HG02571 (cell line): ENCODE measurements at regions not wholly inside any gene's neighbourhood (a gene's known extent, or its start where the extent isn't known, plus 50 kb on each side); places are given as distances from the start of the nearest gene placed in this dataset.
"Not testable (repeated sequence)": the region's sequence is repeated elsewhere in the genome, so short reads cannot be mapped to it uniquely, and the experiment has no call there.

Source experiments
- ATAC-seq: cut with Tn5 transposase; IDR thresholded peaks from one replicate; pipeline ENCODE4 v1.9.1; 2021; ENCODE audit warnings: mild to moderate bottlenecking, moderate library complexity; ENCODE audit not compliant: unreplicated experiment

DNA sequence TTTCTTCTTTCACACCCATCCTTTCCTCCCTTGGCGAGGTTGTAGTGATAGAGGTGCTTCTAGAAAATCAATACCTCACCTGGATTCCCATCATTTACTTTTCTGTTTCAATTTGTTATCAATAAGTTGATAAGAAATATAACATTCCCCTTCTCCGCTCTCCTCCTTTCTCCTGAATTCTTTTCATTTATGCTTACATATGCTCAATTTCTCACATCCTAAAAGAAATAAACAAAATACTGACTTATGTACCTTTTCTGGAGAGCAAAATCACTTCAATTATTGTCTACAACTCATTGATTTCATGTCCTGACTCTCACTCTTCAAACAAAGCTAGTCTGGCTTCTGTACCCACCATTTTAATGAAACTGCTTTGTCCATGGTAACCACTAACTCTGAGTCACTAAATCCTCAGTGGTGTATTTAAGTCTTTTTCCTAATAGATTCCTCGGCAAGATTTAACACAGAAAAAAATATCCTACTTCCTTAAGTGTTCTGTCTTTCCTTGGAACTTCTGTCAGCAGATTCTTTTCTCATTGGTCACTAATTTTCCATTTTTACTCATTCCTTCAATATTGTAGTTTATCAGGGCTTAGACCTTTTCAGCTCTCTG lies 289.6 kb downstream of the RFPL4B start:
- no peak for ATAC-seq

- no peak for ATAC-seq
Measured at GRCh38 chr6:112639391-112639831, 292.3 kb downstream of the RFPL4B start.

GRCh38 chr6:112640891-112641290 lies 293.8 kb downstream of the RFPL4B start:
- ATAC-seq: no peak

DNA sequence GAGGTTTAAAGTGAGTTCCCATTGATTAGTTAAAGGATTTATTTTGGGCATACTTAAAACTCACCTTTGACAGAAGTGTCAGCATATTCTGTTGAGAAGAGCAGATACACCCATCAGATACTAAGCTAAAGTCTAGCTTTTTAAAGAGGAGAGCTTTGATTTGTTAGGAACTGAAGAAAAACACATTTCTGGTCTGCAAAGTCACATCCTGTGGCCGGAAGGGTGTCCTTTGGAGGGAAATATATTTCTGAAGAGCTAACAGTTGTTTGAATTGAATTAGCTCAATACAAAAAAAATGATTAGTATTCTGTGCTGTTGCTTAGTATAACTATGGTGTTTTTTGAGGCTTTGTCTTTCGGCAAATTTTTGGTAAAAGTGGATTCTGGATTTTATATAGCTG lies 302.7 kb downstream of the RFPL4B start:
- no peak for ATAC-seq

GRCh38 chr6:112651239-112651638 lies 304.1 kb downstream of the RFPL4B start:
- no peak for ATAC-seq

DNA sequence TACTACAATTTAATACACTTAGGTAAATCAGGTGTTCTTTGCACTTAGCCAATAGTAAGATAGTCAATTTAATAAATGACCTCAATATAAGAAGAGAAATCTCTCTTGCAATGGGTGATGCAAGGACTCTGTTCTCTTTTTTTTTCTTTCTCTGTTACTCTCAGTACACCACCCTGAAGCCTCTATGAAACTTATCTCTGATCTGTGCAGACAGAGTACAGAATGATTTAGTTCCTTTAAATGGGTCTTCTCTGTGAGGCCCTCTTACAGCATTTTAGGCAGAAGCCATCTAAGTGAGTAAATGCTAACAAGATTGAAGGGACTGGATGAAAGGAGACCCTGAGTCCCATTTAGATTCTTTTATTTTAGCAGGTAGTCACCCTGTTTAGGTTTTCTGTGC lies 312.8 kb downstream of the RFPL4B start:
- ATAC-seq: no peak

- no peak for ATAC-seq
Measured at GRCh38 chr6:112660626-112661025, 313.5 kb downstream of the RFPL4B start.

- ATAC-seq: no peak
Measured at GRCh38 chr6:112663698-112664097, 316.6 kb downstream of the RFPL4B start.

GRCh38 chr6:112665114-112665513 lies 318.0 kb downstream of the RFPL4B start:
- ATAC-seq: no peak

- ATAC-seq: no peak
Measured at GRCh38 chr6:112665815-112666214, 318.7 kb downstream of the RFPL4B start.

DNA sequence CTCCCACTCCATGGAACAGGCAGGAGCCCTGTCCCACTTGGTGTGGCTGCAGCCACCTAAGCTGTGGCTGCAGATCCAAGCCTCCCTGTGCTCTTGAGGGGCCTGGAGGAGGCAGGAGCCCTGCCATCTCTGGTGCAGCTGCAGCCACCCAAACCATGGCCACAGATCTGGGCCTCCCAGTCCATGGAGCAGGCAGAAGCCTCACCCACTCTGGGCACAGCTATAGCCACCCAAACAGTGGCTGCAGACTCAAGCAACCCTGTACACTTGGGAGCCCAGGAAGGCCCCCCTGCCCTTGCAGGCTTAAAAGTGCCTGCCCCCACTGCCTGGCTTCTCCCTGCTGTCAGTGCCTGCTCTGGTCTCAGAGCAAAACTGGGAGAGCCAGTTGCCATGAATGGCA lies 320.3 kb downstream of the RFPL4B start:
- ATAC-seq: no peak

GRCh38 chr6:112680091-112680490 lies 333.0 kb downstream of the RFPL4B start:
- no peak for ATAC-seq

DNA sequence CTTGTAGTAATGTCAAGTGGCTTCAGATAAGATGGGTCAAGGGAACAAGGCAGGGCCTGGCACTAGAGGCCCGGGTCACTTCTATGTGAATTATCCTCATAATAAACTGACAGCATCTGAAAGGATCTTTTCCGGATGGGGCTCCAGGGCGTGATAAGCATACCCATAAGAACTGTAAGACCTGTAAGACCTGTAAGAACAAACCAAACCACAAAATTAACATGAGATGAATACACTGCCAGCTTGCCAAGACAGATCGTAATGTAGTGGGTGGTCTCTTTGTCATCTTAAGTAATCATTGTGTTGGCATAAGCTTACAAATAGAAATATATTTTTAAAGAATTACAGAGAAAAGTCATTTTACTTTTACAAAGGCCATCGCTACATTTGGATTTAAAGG lies 334.9 kb downstream of the RFPL4B start:
- ATAC-seq: no peak

- ATAC-seq: no peak
Measured at GRCh38 chr6:112683106-112683505, 336.0 kb downstream of the RFPL4B start.

DNA sequence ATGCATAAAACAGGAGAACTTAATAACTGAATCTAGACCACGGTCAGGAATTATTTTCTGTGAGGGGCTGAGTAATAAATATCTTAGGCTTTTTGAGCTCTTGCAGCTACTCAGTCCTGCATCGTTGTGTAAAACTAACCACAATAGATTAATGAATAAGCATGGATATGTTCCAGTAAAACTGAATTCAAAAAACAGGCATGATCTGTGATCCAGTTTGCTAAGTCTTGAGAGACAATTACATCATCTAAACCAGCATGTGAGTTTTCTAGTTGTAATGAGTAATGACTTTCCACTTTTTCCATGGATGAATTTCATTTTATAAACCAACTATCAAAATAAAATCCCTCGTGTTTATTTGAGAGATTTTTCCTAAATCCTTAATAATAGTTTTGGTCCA lies 336.8 kb downstream of the RFPL4B start:
- no peak for ATAC-seq

DNA sequence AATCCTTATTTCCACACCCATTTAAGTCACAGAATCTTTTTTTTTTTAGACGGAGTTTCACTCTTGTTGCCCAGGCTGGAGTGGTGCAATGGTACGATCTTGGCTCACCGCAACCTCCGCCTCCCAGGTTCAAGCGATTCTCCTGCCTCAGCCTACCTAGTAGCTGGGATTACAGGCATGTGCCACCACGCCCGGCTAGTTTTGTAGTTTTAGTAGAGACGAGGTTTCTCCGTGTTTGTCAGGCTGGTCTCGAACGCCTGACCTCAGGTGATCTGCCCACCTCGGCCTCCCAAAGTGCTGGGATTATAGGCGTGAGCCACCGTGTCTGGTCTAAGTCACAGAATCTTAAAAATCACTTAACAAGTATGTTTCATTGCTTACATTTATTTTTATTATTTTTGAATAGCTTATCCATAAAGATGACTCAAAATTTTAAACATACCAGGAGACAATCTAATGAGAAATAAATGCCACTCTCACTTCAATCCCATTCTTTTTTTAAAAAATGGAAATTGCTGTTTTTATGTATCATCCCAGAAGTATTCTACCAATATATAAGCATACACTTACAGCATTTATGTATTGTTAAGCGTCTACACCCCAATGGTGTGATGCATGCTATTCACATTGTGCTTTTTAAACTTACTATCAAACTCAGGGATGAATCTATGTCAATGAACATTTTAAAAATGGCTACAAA lies 338.5 kb downstream of the RFPL4B start:
- not testable (repeated sequence) for ATAC-seq

GRCh38 chr6:112688487-112689165 lies 341.5 kb downstream of the RFPL4B start:
- not testable (repeated sequence) for ATAC-seq

- ATAC-seq: not testable (repeated sequence)
Measured at GRCh38 chr6:112689183-112689858, 342.2 kb downstream of the RFPL4B start.

DNA sequence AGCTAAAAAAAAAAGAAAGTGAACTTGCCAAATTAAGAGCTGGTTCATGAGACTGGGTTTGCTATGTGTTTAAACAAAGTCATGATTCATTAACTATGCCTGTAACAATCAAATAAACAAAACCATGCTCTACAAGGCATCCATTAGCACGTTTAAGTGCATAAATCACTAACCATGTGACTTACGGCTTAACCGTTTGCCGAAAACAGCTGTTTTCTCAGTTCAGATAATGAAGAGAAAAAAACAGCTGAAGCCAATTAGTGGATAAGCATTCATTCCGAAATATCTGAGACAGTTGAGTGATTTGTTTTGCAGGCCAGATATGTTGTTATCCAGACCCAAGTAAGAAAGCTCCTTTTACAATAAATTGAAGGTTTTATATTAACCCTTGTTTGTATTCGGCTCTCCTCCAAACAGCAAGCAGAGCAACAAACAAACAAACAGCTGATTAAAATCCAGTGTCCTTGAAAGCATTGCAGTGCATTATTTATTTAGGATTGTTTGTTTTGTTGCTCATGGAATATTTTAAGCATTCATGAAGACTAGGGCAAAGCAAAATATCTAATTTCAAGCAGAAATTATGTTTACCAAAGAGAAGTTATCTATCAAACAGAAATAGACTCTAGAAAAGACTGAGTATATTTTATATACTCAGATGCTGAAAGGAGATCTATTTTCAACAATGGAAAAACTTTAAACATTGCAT lies 343.5 kb downstream of the RFPL4B start:
- ATAC-seq: no peak

GRCh38 chr6:112691289-112691688 lies 344.2 kb downstream of the RFPL4B start:
- ATAC-seq: no peak

DNA sequence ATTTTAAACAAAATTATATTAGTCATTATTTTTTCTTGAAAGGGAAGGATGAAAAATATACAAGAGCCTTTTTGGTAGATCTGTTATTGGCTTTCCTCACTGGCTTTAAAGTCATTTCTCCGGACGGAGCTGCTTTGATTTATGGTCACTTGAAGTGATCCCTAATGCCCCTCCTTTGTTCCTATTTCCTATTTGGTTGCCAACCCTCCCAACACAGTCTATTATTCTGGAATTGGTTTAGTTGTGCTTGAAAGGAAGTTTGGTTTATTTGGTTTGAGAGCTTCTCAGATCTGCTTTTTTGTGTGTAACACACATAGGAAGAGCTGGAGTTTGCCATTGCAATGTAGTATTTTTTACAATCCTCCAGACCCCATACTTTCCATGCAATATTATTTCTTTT lies 347.9 kb downstream of the RFPL4B start:
- ATAC-seq: no peak
